Upper lobe of right lung (tissue), 1 donor: ENCODE measurements at regions not wholly inside any gene's neighbourhood (a gene's known extent, or its start where the extent isn't known, plus 50 kb on each side); places are given as distances from the start of the nearest gene placed in this dataset.

Source experiments
- ATAC-seq: fragments of 200-7000 bp; cut with Tn5 transposase; one replicate; pipeline ENCODE4 v1.9.1; 2020; ENCODE audit warnings: mild to moderate bottlenecking, moderate library complexity
- DNase-seq: peaks from one replicate; pipeline ENCODE4 v3.0.0-alpha.2; 2020
- H3K27ac ChIP-seq: fragments of 200-600 bp; one replicate; pipeline ENCODE4 v1.8.0; 2022
- H3K27me3 ChIP-seq: fragments of 200-600 bp; one replicate; pipeline ENCODE4 v1.8.0; 2022; ENCODE audit warnings: mild to moderate bottlenecking
- H3K36me3 ChIP-seq: fragments of 200-600 bp; one replicate; pipeline ENCODE4 v1.8.0; 2022
- H3K4me1 ChIP-seq: fragments of 200-600 bp; one replicate; pipeline ENCODE4 v1.8.0; 2022
- H3K4me3 ChIP-seq: fragments of 200-600 bp; one replicate; pipeline ENCODE4 v1.8.0; 2022; ENCODE audit warnings: mild to moderate bottlenecking
- H3K9me3 ChIP-seq: fragments of 200-600 bp; one replicate; pipeline ENCODE4 v1.8.0; 2022
- CTCF ChIP-seq: fragments of 200-600 bp; IDR thresholded peaks from one replicate; pipeline ENCODE4 v1.8.0; 2022; ENCODE audit warnings: antibody characterized with exemption
- intact Hi-C: fragments of 100-400 bp; cut with DNase I; formaldehyde crosslinking; loops from one replicate; pipeline ENCODE4 v1.11.0; 2022
- donor health status: DM: no; HTN: yes; CAD: no; lungs with severe emphysema.

DNA sequence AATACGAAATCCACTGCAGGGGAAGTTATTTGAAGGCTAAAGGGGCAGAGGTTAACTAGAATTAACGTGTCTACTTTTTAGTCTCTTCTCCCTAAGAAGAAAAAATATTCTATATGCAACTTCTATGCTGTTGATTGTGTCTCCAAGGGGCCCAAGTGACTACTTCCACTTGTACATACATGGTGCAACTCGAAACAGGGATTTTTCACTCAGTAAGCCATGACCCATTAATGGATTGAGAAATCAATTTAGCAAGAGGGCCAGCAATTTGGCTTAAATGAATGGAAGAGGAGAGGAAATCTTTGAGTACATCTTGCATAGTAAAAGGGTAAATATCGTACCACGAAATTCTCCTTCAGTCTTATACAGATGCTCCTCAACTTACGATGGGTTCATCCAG lies 151.1 kb upstream of the HES1 start:
- no peak for TF ChIP-seq CTCF
- intact Hi-C loops, result no loop called here
- DNase-seq (no peak), ATAC-seq (no peak)
- H3K4me1 ChIP-seq, result peaks cover 10% of the 10 kb centered on the region
- H3K4me3 ChIP-seq, result no peak overlapping the region
- no peak overlapping the region for H3K27ac ChIP-seq
- no peaks in the 10 kb centered on the region for H3K36me3 ChIP-seq
- no peaks in the 10 kb centered on the region for H3K27me3 ChIP-seq
- H3K9me3 ChIP-seq, result no peaks in the 10 kb centered on the region

DNA sequence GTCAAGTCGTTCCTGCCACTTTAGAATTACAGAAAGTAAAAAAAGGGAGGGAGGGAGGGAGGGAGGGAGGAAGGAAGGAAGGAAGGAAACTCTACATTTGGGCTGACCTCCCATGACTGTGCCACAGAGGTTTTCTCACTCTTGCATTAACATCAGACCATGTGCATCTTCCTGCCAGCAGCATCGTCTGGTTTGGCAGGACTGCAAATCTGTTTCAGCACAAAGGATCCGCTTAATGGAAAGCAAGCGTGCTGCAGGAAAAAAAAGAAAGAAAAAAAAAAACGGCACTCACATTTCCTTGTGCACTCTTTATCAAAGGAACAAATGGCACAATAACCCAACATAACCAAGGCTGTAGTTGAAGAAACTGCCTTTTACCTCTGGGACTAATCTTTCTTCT lies 148.8 kb upstream of the HES1 start:
- Histone ChIP-seq H3K27me3 (no peaks in the 10 kb centered on the region), H3K27ac (no peak overlapping the region), H3K4me1 (peaks cover 4% of the 10 kb centered on the region), H3K36me3 (no peaks in the 10 kb centered on the region), H3K4me3 (no peak overlapping the region), H3K9me3 (no peaks in the 10 kb centered on the region)
- ATAC-seq (no peak), DNase-seq (no peak)
- no peak for TF ChIP-seq CTCF
- intact Hi-C loops, result no loop called here

DNA sequence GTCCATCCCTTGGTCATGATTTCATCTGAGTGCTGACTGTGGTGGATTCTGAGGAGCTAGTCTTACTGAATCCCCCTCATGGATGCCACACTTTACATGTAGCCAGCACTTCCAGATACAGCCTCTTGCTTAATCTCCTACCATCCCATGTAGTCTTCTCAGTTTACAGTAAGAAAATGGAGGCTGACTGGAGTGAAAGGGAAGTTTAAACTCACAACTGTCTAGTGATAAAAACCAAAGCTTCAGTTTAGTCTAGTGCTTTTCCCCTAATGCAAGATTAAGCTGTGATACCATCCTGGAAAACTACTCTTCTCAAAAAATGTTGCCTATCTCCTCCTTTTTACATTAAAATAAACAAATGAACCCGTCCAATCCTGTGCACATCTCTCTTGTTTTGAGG lies 146.8 kb upstream of the HES1 start:
- no peaks in the 10 kb centered on the region for H3K9me3 ChIP-seq
- no peak for TF ChIP-seq CTCF
- no peak overlapping the region for H3K4me3 ChIP-seq
- H3K36me3 ChIP-seq, result no peaks in the 10 kb centered on the region
- intact Hi-C loops, result no loop called here
- DNase-seq, result no peak
- H3K27ac ChIP-seq, result no peak overlapping the region
- no peaks in the 10 kb centered on the region for H3K27me3 ChIP-seq
- ATAC-seq, result no peak
- peaks cover 4% of the 10 kb centered on the region for H3K4me1 ChIP-seq

DNA sequence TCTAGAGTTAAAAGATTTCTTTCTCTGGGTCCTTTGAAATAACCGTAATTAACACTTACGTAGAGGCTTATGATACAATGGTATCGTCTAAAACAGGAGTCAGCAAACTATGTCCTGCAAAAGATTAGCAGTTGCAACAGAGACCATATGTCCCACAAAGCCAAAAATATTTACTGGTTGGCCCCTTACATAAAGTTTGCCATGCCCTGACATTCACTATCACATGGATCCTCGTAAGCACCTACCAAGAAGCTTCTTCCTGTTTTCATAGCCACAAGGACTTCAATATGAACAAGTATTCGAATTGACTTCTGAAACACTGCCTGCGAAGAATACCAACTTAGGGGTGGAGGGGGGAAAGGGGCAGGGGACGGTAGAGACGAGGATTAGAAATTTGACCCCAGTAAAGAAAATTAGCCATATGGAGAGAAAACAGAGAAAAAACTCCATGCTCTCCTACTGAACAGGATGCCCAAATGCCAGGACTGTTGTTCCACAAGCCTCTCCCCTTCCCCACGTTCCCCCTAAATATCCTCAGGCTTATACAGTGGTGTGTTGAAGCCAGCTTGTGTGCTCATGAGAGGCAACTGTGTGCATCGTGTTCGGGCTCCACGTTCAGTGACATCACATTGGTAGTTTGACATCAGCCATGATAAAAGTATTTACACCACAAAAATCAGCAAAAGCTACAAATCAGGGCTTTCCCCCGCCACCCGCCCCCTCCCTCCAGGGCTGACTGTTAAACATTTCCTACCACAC lies 144.1 kb upstream of the HES1 start:
- Histone ChIP-seq H3K36me3 (no peaks in the 10 kb centered on the region), H3K9me3 (no peaks in the 10 kb centered on the region), H3K4me3 (no peak overlapping the region), H3K4me1 (peaks cover 4% of the 10 kb centered on the region), H3K27me3 (no peaks in the 10 kb centered on the region), H3K27ac (no peak overlapping the region)
- intact Hi-C loops, result no loop called here
- TF ChIP-seq CTCF, result no peak
- no peak for DNase-seq
- no peak for ATAC-seq

DNA sequence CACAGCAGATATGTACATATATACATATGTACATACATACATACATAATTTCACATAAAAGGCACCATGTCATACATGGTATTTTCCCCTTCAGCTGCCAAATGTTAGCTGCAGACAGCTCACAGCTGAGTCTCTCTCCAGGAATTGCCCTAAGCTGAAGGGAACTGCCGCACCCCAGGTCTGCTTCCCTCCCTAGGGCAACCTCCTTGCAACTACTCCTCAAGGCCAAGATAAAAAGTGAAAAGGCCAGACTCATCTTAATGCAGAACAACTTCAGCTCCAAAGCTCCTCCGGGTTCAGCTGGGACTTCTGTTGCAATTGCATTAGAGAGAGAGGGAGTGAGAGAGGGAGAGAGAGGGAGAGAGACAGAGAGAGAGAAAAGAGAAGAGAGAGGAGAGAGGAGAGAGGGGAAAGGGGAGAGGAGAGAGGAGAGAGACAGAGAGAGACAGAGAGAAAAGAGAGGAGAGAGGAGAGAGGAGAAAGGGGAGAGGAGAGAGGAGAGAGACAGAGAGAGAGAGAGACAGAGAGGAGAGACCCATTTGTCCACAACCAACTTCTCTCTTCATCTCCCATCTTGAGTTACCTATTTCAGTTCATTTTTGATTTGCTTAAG lies 143.4 kb upstream of the HES1 start:
- H3K4me1 ChIP-seq, result no peaks in the 10 kb centered on the region
- no peak for TF ChIP-seq CTCF
- intact Hi-C loops, result no loop called here
- H3K9me3 ChIP-seq, result no peaks in the 10 kb centered on the region
- ATAC-seq (no peak), DNase-seq (no peak)
- no peak overlapping the region for H3K4me3 ChIP-seq
- no peak overlapping the region for H3K27ac ChIP-seq
- H3K36me3 ChIP-seq, result no peaks in the 10 kb centered on the region
- H3K27me3 ChIP-seq, result no peaks in the 10 kb centered on the region
